ENCODE measurements at regions not wholly inside any gene's neighbourhood (a gene's known extent, or its start where the extent isn't known, plus 50 kb on each side); places are given as distances from the start of the nearest gene placed in this dataset.

- no peaks in the 10 kb centered on the region for H3K9me3 ChIP-seq
- 90 to 97% methylated on average over 6 to 9 of the region's 9 CpGs for WGBS, 2 donors
- H3K36me3 ChIP-seq, result no peaks in the 10 kb centered on the region
- intact Hi-C loops (cut with DNase I), result no loop called here
- no peak overlapping the region for H3K4me3 ChIP-seq
- no peak for TF ChIP-seq CTCF (IDR thresholded peaks at IDR 0.05)
- TF ChIP-seq POLR2A (IDR thresholded peaks at IDR 0.05), result no peak
- H3K4me1 ChIP-seq, result peaks cover 0 to 27% (median 22%) of the 10 kb centered on the region in 3 donors
- no peaks in the 10 kb centered on the region for H3K27me3 ChIP-seq
- H3K27ac ChIP-seq, result peak overlapping the region; percentile 16 to 86 (median 64)
- DNase-seq, result no peak
These were observed 214.6 kb upstream of the ZNF32 start for GRCh38 chr10:43863270-43863669.

DNA sequence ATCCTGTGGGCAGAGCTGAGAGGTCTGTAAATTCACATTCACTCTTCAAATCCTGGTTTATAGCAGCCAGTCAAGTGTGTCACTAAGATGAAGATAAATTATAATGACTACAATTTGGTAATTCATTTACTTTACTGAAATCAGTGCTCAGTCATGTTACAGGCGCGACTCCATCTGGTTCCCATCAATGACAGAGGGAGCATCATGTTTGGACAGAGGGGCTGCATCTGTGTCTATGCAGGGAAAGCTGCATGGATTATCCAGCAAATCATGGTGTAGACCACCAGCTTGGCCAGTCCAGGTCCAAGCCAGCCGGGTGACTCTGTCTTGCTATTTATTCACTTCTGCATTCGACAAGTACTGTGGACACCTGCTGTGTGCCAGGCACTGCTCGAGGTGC, 214.1 kb upstream of the ZNF32 start:
- no peaks in the 10 kb centered on the region for H3K9me3 ChIP-seq
- no peaks in the 10 kb centered on the region for H3K36me3 ChIP-seq
- TF ChIP-seq CTCF (IDR thresholded peaks at IDR 0.05) (no peak), POLR2A (IDR thresholded peaks at IDR 0.05) (no peak)
- DNase-seq, result no peak
- no peaks in the 10 kb centered on the region for H3K27me3 ChIP-seq
- H3K4me3 ChIP-seq, result no peak overlapping the region
- WGBS, 2 donors, result 78 to 90% methylated on average over 4 to 5 of the region's 5 CpGs
- peaks cover 0 to 22% (median 22%) of the 10 kb centered on the region in 3 donors for H3K4me1 ChIP-seq
- intact Hi-C loops (cut with DNase I), result no loop called here
- H3K27ac ChIP-seq, result peak overlapping the region in 2 of 4 donors; percentile 72 to 86

DNA sequence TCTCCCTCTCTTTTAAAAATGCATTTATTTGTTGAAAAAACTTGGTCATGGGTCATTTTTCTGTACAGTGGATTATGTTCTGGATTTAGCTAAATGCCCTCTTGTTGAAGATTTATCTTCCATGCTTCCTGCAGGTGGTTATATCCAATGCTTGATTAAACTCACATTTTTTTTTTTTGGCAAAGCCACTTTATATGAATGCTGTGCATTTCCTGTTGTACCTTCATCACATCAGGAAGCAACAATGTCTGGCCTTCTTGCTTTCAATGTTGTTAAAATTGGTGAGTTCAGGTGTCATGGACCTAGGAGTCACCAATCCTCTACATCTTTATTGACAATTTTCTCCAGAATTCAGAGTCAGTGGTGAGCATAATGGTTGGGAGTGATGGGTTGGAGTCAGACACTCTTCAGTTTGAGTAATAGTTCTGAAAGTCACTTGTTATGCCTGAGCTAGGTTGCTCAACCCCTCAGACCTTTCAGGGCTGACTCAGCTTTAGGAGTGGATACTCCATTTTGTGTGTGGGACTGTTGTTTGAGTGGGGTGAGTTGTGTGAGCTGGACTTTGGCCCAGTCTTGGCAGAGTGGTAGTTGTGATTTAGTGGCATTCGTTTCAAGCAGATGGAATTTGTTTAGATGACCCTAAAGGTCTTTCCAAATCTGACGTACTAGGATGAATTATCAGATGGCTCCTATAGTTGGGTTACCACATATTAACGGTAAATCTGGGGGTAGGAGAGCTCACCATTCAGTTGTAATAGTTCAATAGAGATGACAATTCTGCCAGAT, 213.5 kb upstream of the ZNF32 start:
- intact Hi-C loops (cut with DNase I), result no loop called here
- peak overlapping the region in 2 of 4 donors; percentile 72 to 86 for H3K27ac ChIP-seq
- 57 to 61% methylated on average over 3 of the region's 3 CpGs for WGBS, 2 donors
- H3K9me3 ChIP-seq, result no peaks in the 10 kb centered on the region
- TF ChIP-seq CTCF (IDR thresholded peaks at IDR 0.05) (no peak), POLR2A (IDR thresholded peaks at IDR 0.05) (no peak)
- H3K36me3 ChIP-seq, result no peaks in the 10 kb centered on the region
- no peaks in the 10 kb centered on the region for H3K27me3 ChIP-seq
- peaks cover 0 to 22% (median 18%) of the 10 kb centered on the region in 3 donors for H3K4me1 ChIP-seq
- no peak overlapping the region for H3K4me3 ChIP-seq
- DNase-seq, result no peak

GRCh38 chr10:43859016-43859525, 210.4 kb upstream of the ZNF32 start:
- DNase-seq, result no peak
- no peaks in the 10 kb centered on the region for H3K36me3 ChIP-seq
- no peak overlapping the region for H3K27ac ChIP-seq
- H3K27me3 ChIP-seq, result no peaks in the 10 kb centered on the region
- no peak for TF ChIP-seq CTCF (IDR thresholded peaks at IDR 0.05)
- TF ChIP-seq POLR2A (IDR thresholded peaks at IDR 0.05), result no peak
- intact Hi-C loops (cut with DNase I), result no loop called here
- peaks cover 0 to 15% (median 13%) of the 10 kb centered on the region in 3 donors for H3K4me1 ChIP-seq
- H3K4me3 ChIP-seq, result no peak overlapping the region
- no peaks in the 10 kb centered on the region for H3K9me3 ChIP-seq
- WGBS, 2 donors, result 81 to 87% methylated on average over 6 of the region's 6 CpGs

GRCh38 chr10:43857931-43858315, 209.2 kb upstream of the ZNF32 start:
- intact Hi-C loops (cut with DNase I), result no loop called here

More at GRCh38 chr10:43857931-43858315, 209.2 kb upstream of the ZNF32 start:
- H3K4me1 ChIP-seq, result peaks cover 0 to 7% (median 2%) of the 10 kb centered on the region in 3 donors
- H3K27ac ChIP-seq, result no peak overlapping the region
- WGBS, 2 donors, result 66 to 79% methylated on average over 3 of the region's 3 CpGs
- H3K36me3 ChIP-seq, result no peaks in the 10 kb centered on the region
- H3K9me3 ChIP-seq, result no peaks in the 10 kb centered on the region
- TF ChIP-seq CTCF (IDR thresholded peaks at IDR 0.05) (no peak), POLR2A (IDR thresholded peaks at IDR 0.05) (no peak)
- H3K4me3 ChIP-seq, result no peak overlapping the region
- DNase-seq, result no peak
- no peaks in the 10 kb centered on the region for H3K27me3 ChIP-seq
